ENCODE measurements at regions not wholly inside any gene's neighbourhood (a gene's known extent, or its start where the extent isn't known, plus 50 kb on each side); places are given as distances from the start of the nearest gene placed in this dataset.
"Not testable (repeated sequence)": the region's sequence is repeated elsewhere in the genome, so short reads cannot be mapped to it uniquely, and the experiment has no call there.

DNA sequence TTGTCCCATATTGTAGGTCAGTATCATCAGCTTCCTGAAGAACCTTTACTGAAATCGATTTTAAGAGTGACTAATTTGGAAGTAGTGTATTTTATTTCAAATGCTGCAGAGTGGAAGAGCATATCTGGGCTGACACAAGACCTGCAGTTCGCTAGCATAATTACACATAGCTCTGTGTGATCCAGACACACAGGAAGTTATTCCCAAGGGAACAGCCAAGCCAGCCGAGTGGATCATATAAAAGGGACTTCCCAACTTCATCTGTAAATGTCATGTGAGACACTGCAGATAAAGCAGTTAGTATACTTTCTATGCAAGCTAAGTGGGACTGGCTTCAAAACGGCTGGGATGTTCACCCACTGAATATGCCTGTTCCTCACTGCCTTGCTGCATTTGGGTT is 760.4 kb downstream of the SLITRK1 start:
- no peak for DNase-seq (ENCODE audit: low read depth)

DNA sequence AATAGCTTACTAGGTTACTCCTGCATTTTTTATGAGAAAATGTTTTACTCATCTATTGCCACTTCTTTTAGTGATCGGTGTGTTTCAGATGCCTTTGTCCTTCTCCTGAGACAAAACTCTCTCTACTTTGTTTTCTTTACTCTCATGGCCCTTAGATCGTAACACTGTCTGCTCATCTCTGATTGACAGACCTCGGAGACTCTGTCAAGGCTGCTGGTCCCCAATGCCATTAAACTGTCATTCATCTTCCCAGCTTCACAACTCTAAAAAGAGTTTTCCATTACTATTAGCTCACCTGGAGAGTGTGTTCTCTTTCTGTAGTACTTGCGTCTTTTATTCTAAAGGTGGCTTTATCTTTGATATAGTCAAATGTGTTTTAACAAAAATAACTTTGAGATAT is 765.2 kb downstream of the SLITRK1 start:
- DNase-seq (ENCODE audit: low read depth): no peak

GRCh38 chr13:83101574-83102247 is 780.6 kb downstream of the SLITRK1 start:
- not testable (repeated sequence) for DNase-seq (ENCODE audit: low read depth)

DNA sequence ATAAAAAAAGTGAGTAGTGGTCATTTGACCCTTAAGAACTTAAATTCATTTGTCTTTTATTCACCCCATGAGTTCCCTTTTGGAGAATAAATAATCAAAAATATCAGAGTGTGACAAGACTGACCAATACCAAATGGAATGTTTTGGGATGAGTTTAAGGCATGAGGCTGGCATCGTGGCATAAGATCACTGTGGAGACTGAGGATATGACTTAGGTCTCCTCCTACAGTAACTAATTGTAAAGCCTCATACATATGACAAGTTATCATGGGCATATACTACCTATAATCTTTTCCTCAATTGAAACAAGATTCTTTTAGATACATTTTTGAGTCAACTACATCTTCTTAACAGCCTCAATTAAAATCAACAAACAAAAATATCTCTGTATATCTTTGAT is 782.0 kb downstream of the SLITRK1 start:
- peak; percentile 11 for DNase-seq (ENCODE audit: low read depth)

DNA sequence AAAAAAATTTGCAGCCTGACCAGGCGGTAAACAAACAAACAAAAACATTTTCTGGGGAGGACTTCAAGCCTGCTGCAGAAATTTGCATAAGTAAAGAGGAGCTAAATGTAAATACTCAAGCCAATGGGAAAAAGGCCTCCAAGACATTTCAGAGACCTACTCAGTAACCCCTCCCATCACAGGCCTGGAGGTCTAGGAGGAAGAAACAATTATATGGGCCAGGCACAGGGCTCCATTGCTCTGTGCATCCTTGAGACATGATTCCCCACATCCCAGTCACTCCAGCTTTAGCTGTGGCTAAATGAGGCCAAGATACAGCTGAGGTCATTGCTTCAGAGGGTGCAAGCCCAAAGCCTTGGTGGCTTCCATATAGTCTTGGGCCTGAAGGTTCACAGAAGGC is 793.4 kb downstream of the SLITRK1 start:
- no peak for DNase-seq (ENCODE audit: low read depth)

GRCh38 chr13:83086948-83087347 is 795.3 kb downstream of the SLITRK1 start:
- no peak for DNase-seq (ENCODE audit: low read depth)

DNA sequence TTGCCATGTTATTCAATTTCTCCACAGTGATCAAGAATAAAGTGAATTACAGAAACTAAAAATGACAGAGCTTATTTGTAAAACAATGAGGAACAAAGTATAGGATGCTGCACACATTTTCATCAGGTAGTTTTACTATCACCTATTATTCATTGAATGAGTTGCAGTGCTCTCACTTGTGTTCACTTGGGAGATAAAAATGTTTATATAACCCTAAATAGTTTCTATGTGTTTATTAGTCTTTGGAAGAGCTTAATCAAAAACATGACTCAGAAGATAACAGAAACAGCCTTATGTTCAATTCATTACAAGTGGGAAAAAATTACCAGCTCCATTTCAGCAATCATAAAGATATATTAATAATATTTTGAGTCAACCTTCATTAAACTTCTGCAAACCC is 796.2 kb downstream of the SLITRK1 start:
- DNase-seq (ENCODE audit: low read depth): no peak

DNA sequence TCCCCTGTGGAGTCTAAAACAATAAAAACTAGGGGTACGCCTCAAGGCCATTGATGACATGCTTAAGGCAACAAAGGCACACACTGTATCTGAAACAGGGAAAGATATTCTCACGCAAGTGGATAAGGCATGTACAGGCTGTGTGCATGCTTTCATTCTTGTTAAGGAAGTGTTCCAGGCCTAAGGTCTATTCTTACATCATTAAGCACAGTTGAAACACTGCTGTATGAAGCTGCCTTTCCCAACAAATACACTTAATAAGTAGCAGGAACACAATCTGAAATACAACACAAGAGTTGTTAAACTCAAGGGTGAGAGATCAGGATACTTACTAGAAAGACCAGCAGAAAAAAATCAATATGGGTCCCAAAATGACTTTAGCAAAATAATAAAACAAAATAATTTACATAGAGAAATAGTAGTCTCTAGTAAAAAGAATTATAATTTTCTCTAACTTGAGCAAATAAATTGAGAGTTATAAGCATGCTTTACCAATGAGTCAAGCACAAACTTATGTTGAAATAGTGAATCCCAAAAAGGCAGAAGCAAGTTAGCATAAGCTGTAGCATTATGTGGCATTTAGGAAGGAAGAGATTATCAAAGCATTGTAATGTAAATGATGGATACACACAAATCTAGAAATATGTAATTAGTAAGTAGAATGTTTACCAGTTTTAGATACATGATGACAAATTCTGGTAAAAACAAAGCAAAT is 796.9 kb downstream of the SLITRK1 start:
- peak; percentile 22 for DNase-seq (ENCODE audit: low read depth)

GRCh38 chr13:83077499-83077898 is 804.8 kb downstream of the SLITRK1 start:
- no peak for DNase-seq (ENCODE audit: low read depth)

- peak; percentile 42 for DNase-seq (ENCODE audit: low read depth)
Observed at GRCh38 chr13:83073930-83074329, 808.3 kb downstream of the SLITRK1 start.

DNA sequence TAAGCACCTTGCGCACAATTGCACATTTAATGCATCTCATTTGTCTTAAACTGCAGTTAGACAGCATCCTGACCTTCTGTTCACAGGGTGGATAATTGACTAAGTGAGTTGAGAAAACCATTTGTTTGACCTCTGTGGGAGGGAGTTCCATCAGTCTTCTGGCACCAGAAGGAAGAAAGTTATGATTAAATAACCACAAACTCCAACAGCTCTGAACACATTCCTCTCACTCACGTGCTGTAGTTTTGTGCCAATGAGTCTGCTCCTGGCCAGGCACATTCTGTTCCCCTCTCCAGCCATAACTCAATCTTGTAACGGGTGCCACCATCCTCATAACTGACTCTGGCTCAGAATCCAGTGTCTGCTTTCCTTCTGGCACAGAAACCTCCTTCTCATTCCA is 817.2 kb downstream of the SLITRK1 start:
- DNase-seq (ENCODE audit: low read depth): peak; percentile 8

DNA sequence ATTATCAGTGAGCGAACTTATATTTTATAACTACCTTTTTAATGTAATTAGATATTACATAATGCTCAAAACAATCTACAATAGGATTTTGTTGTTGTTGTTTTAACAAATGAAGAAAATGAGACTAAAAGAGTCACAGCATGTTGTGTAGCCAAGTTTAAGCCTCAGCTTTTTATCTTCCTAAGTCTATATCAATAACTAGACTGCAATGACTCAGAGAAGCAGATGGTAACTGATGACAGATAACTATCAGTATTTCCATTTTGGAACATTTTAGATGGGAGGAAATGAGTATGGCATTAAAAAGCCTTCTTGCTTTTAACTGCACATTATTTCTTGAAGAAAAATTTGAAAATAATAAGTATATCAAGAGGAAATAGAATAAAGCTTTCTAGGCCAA is 825.2 kb downstream of the SLITRK1 start:
- DNase-seq (ENCODE audit: low read depth): peak; percentile 39

DNA sequence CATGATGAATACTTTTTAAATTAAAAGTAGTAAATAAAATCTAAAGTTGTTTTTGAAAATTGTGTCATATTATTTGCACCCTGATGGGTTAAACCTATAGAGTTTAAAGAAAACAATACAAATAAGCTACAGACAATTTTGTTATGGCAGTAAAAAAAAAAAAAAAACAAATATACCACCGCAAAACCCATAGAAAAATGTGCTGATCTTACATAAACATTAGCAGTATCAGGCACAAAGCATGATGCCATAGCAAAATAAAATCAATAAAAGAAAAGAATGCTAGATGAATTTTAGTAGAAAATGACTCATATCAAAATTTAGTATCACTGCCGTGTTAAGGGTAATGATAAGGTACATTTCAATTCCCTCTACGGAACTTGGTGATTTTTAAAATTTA is 826.0 kb downstream of the SLITRK1 start:
- DNase-seq (ENCODE audit: low read depth): no peak

- DNase-seq (ENCODE audit: low read depth): peak; percentile 16
Observed at GRCh38 chr13:83048419-83048818, 833.9 kb downstream of the SLITRK1 start.

DNA sequence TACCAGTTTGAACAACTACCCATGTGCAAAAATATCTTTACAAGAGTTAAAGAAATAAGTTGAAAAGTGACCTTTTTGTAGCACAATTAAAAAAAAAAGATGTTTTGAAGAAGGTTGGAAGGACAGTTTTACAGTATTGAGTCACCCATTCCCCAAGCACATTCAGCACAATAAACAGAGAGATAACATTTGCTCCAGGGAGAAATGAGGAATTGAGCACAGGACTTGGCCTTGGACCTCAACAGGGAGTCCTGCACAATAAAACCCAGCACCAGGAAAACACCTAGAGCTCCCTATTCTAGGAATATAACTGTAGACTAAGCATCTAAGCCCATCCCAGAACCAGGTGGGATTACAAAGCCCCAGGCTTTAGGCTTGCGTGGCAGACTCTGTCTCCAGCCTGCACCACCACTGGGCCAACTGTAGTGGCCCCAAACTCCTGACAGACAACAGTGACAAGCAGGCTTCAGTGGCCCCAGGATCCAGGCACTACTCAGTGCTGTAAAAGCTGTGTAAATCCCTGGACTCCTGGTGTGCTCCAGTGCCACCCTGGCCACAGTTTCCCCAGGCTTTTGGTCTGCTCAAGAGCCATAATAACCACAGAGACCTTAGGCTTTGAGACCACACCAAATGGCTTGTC is 857.2 kb downstream of the SLITRK1 start:
- no peak for DNase-seq (ENCODE audit: low read depth)

- DNase-seq (ENCODE audit: low read depth): no peak
Observed at GRCh38 chr13:83024232-83024631, 858.0 kb downstream of the SLITRK1 start.

DNA sequence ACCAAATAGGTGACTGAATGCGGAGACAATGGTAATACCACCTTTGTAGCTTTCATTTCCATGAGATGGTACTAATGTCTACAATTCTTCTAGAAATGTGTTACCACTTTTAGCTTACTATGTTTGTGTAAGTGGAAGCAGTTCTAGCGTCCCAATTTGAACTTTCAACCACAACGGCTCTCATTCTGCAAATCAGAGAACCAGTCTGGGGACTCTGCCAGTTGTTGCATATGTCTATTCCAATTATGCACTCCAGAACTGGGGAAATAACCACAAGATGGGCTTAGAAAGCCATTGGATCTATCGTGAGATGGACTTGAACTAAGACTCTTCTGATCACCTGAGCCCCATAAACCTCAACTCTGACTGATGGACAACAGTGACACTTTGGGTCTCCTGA is 862.3 kb downstream of the SLITRK1 start:
- no peak for DNase-seq (ENCODE audit: low read depth)

- DNase-seq (ENCODE audit: low read depth): no peak
Observed at GRCh38 chr13:83009987-83010386, 872.3 kb downstream of the SLITRK1 start.

- DNase-seq (ENCODE audit: low read depth): no peak
Observed at GRCh38 chr13:83008212-83008929, 873.9 kb downstream of the SLITRK1 start.

GRCh38 chr13:83007226-83007625 is 875.0 kb downstream of the SLITRK1 start:
- no peak for DNase-seq (ENCODE audit: low read depth)

DNA sequence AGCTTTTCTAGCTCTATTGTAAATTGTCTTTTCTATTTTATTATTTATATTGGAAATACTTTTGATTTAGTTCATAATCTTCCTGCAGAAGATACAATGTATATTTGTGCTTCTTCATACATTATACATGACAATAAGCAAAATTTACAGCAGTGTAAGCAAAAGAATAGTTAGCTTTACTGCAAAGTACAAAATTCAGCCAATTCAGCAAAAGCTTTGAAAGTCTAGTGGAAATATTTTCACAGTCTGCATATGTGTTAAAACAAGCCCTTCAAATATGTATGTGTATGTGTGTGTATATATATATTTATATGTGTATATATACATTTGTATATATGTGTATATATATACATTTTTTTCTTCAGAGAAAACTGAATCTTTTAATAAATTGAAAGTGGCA is 879.1 kb downstream of the SLITRK1 start:
- DNase-seq (ENCODE audit: low read depth): no peak

- peak; percentile 6 for DNase-seq (ENCODE audit: low read depth)
Observed at GRCh38 chr13:82993417-82993816, 888.9 kb downstream of the SLITRK1 start.

- DNase-seq (ENCODE audit: low read depth): peak; percentile 28
Observed at GRCh38 chr13:82976499-82976898, 905.8 kb downstream of the SLITRK1 start.

Measured in ELR (cell line).